Chondrocyte (in vitro differentiated cells): ENCODE measurements at regions not wholly inside any gene's neighbourhood (a gene's known extent, or its start where the extent isn't known, plus 50 kb on each side); places are given as distances from the start of the nearest gene placed in this dataset.

ENCODE experiments used
- DNase-seq: peaks from one replicate; pipeline ENCODE4 v3.0.0; 2021; ENCODE audit warnings: mixed read lengths, low spot score
- H3K27ac Mint-ChIP-seq: one replicate; pipeline ENCODE4 v1.8.0; 2021; ENCODE audit warnings: mild to moderate bottlenecking, moderate library complexity, mixed read lengths; ENCODE audit not compliant: unreplicated experiment
- H3K27me3 Mint-ChIP-seq: 2 replicates; pipeline ENCODE4 v1.8.0; 2021; ENCODE audit warnings: low read depth, mixed read lengths
- H3K36me3 Mint-ChIP-seq: 2 replicates; pipeline ENCODE4 v1.8.0; 2021; ENCODE audit warnings: low read depth, mixed read lengths
- H3K4me1 Mint-ChIP-seq: 2 replicates; pipeline ENCODE4 v1.8.0; 2021; ENCODE audit warnings: low read depth, mild to moderate bottlenecking, mixed read lengths
- H3K4me3 Mint-ChIP-seq: one replicate; pipeline ENCODE4 v1.8.0; 2021; ENCODE audit warnings: mild to moderate bottlenecking, moderate library complexity, mixed read lengths; ENCODE audit not compliant: unreplicated experiment
- H3K9me3 Mint-ChIP-seq: 2 replicates; pipeline ENCODE4 v1.8.0; 2021; ENCODE audit warnings: low read depth, mixed read lengths
- TF ChIP-seq, protein P1 (sequence below): fragments of 200-600 bp; sonication (generic); IDR thresholded peaks from 2 replicates; pipeline ENCODE4 v1.5.0; 2021; ENCODE audit warnings: antibody characterized with exemption, mild to moderate bottlenecking, moderate library complexity

GRCh38 chrX:112147206-112147605 lies 64.6 kb upstream of the TRPC5 start:
- Mint-ChIP-seq H3K9me3 (no peaks in the 10 kb centered on the region), H3K27ac (no peak overlapping the region), H3K27me3 (peaks cover 7% of the 10 kb centered on the region), H3K4me3 (no peak overlapping the region), H3K36me3 (no peaks in the 10 kb centered on the region), H3K4me1 (no peaks in the 10 kb centered on the region)
- no peak for DNase-seq
- TF ChIP-seq, protein P1, sequence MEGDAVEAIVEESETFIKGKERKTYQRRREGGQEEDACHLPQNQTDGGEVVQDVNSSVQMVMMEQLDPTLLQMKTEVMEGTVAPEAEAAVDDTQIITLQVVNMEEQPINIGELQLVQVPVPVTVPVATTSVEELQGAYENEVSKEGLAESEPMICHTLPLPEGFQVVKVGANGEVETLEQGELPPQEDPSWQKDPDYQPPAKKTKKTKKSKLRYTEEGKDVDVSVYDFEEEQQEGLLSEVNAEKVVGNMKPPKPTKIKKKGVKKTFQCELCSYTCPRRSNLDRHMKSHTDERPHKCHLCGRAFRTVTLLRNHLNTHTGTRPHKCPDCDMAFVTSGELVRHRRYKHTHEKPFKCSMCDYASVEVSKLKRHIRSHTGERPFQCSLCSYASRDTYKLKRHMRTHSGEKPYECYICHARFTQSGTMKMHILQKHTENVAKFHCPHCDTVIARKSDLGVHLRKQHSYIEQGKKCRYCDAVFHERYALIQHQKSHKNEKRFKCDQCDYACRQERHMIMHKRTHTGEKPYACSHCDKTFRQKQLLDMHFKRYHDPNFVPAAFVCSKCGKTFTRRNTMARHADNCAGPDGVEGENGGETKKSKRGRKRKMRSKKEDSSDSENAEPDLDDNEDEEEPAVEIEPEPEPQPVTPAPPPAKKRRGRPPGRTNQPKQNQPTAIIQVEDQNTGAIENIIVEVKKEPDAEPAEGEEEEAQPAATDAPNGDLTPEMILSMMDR = peak; percentile 73

DNA sequence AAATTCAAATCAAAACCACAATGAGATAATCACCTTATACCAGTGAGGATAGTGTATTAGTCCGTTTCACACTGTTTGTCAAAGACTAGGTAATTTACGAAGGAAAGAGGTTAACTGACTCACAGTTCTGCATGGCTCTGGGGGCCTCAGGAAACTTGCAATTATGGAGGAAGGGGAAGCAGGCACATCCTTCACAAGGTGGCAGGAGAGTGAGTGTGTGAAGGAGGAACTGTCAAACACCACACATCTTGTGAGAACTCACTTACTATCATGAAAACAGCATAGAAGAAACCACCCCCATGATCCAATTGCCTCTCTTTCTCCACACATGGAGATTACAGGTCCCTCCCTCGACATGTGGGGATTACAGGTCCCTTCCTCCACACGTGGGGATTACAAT lies 54.7 kb upstream of the TRPC5 start:
- no peaks in the 10 kb centered on the region for H3K36me3 Mint-ChIP-seq
- no peak overlapping the region for H3K27ac Mint-ChIP-seq
- TF ChIP-seq, protein P1 = no peak
- no peaks in the 10 kb centered on the region for H3K4me1 Mint-ChIP-seq
- no peaks in the 10 kb centered on the region for H3K27me3 Mint-ChIP-seq
- peaks cover 5% of the 10 kb centered on the region for H3K9me3 Mint-ChIP-seq
- no peak for DNase-seq
- no peak overlapping the region for H3K4me3 Mint-ChIP-seq
